ENCODE measurements at regions not wholly inside any gene's neighbourhood (a gene's known extent, or its start where the extent isn't known, plus 50 kb on each side); places are given as distances from the start of the nearest gene placed in this dataset.

DNA sequence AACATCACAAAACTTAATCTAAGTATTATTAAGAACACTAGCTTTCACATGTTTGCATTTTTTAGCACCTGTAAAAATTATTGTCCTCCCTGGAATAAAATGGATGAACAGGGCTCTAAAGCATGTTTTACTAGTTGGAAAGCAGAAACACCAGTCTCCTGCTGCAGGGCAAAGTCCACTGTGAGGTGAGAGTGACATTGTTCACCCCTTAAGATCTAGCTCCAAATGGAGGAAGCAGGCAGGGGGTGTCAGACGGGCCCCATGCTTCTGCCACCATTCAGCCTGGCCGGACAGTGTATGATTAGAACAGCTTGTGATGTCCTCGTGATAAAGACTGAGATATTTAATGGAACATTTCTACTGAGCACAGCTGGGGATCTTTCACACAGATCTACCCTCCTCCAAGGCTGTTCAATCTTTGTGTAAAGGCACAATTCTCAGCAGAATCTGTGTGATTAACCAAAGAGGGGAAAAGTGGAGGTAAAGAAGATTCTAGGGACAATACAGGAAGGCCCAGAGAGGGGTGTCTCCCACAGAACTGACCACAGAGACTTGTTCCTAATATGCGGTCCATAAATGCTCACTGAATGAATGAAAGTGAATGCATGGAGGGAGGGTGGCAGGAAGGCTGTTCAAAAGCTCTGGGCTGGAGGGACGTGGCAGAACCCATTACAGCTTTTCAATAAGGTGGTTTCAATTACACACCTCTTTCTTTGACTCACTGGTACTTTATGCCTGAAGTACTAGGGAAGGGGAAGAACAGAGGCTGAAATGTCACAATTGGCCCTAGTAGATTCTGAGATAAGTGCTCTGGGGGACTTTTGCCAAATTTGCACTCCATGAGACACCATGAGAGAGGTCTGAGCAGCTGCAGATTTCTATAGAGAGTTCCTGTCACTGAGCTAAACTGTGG lies 239.1 kb upstream of the ARHGAP20 start:
- TF ChIP-seq, protein P1, sequence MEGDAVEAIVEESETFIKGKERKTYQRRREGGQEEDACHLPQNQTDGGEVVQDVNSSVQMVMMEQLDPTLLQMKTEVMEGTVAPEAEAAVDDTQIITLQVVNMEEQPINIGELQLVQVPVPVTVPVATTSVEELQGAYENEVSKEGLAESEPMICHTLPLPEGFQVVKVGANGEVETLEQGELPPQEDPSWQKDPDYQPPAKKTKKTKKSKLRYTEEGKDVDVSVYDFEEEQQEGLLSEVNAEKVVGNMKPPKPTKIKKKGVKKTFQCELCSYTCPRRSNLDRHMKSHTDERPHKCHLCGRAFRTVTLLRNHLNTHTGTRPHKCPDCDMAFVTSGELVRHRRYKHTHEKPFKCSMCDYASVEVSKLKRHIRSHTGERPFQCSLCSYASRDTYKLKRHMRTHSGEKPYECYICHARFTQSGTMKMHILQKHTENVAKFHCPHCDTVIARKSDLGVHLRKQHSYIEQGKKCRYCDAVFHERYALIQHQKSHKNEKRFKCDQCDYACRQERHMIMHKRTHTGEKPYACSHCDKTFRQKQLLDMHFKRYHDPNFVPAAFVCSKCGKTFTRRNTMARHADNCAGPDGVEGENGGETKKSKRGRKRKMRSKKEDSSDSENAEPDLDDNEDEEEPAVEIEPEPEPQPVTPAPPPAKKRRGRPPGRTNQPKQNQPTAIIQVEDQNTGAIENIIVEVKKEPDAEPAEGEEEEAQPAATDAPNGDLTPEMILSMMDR (IDR thresholded peaks at IDR 0.05): no peak
- TF ChIP-seq POLR2A (IDR thresholded peaks at IDR 0.05): no peak
